OCI-LY1 (cell line): ENCODE measurements at regions not wholly inside any gene's neighbourhood (a gene's known extent, or its start where the extent isn't known, plus 50 kb on each side); places are given as distances from the start of the nearest gene placed in this dataset.
"Not testable (repeated sequence)": the region's sequence is repeated elsewhere in the genome, so short reads cannot be mapped to it uniquely, and the experiment has no call there.

Source experiments
- H2AFZ ChIP-seq: fragments of 200-600 bp; sonication (generic), shearing (Covaris generic); 2 replicates; pipeline ENCODE4 v1.6.0; 2014; ENCODE audit warnings: antibody characterized with exemption, mild to moderate bottlenecking, low read length
- H3F3A ChIP-seq: fragments of 200-600 bp; sonication (generic), shearing (Covaris generic); 2 replicates; pipeline ENCODE4 v1.6.0; 2014; ENCODE audit warnings: mild to moderate bottlenecking, antibody characterized with exemption, low read length, moderate library complexity; ENCODE audit not compliant: insufficient read depth
- H3K27ac ChIP-seq: fragments of 200-600 bp; sonication (generic); 2 replicates; pipeline ENCODE4 v1.5.1; 2014; ENCODE audit warnings: low read length, mixed run types, mild to moderate bottlenecking, low read depth; ENCODE audit not compliant: poor library complexity, severe bottlenecking
- H3K27me3 ChIP-seq: fragments of 200-600 bp; sonication (generic); 2 replicates; pipeline ENCODE4 v1.6.0; 2014; ENCODE audit warnings: antibody characterized with exemption, mild to moderate bottlenecking, low read length, moderate library complexity; ENCODE audit not compliant: insufficient read depth
- H3K36me3 ChIP-seq: fragments of 200-600 bp; sonication (generic); 2 replicates; pipeline ENCODE4 v1.6.1; 2014; ENCODE audit warnings: mild to moderate bottlenecking, antibody characterized with exemption, low read length, moderate library complexity, mixed read lengths; ENCODE audit not compliant: insufficient read depth
- H3K4me1 ChIP-seq: fragments of 200-600 bp; sonication (generic); 2 replicates; pipeline ENCODE4 v1.5.1; 2014; ENCODE audit warnings: mild to moderate bottlenecking, low read length, moderate library complexity; ENCODE audit not compliant: insufficient read depth, severe bottlenecking
- H3K4me2 ChIP-seq: fragments of 200-600 bp; sonication (generic), shearing (Covaris generic); 2 replicates; pipeline ENCODE4 v1.6.1; 2014; ENCODE audit warnings: low read length
- H3K4me3 ChIP-seq: fragments of 200-600 bp; sonication (generic); 2 replicates; pipeline ENCODE4 v1.5.1; 2014; ENCODE audit warnings: low read length, low read depth, mild to moderate bottlenecking, mixed read lengths; ENCODE audit not compliant: poor library complexity, severe bottlenecking
- H3K79me2 ChIP-seq: fragments of 200-600 bp; shearing (Covaris generic); 2 replicates; pipeline ENCODE4 v1.6.1; 2016; ENCODE audit warnings: mixed run types, low read length, mixed read lengths; ENCODE audit not compliant: insufficient read depth
- H3K9ac ChIP-seq: fragments of 200-600 bp; sonication (generic), shearing (Covaris generic); 2 replicates; pipeline ENCODE4 v1.6.1; 2014; ENCODE audit warnings: mild to moderate bottlenecking, low read length, mixed read lengths
- H3K9me2 ChIP-seq: fragments of 200-600 bp; sonication (generic), shearing (Covaris generic); 2 replicates; pipeline ENCODE4 v1.6.1; 2014; ENCODE audit warnings: low read depth, mild to moderate bottlenecking, low read length, mixed read lengths
- H3K9me3 ChIP-seq: fragments of 200-600 bp; shearing (Covaris generic); 2 replicates; pipeline ENCODE4 v1.6.1; 2014; ENCODE audit warnings: low read length, mixed read lengths
- H4K20me1 ChIP-seq: fragments of 200-600 bp; sonication (generic), shearing (Covaris generic); 2 replicates; pipeline ENCODE4 v1.6.0; 2016; ENCODE audit warnings: mild to moderate bottlenecking, low read length; ENCODE audit not compliant: insufficient read depth
- EZH2 ChIP-seq: fragments of 200-600 bp; sonication (generic), shearing (Covaris generic); IDR thresholded peaks from 2 replicates; pipeline ENCODE4 v1.8.0; 2017; ENCODE audit warnings: borderline replicate concordance, mixed run types, mild to moderate bottlenecking, antibody characterized with exemption, low read length, moderate library complexity, mixed read lengths
- TF ChIP-seq, protein P1 (sequence below): fragments of 200-600 bp; sonication (generic), shearing (Covaris generic); IDR thresholded peaks from 2 replicates; pipeline ENCODE4 v1.5.1; 2017; ENCODE audit warnings: mild to moderate bottlenecking, antibody characterized with exemption, low read length, moderate library complexity, mixed read lengths

GRCh38 chr15:62363913-62364312 is 198.8 kb upstream of the C2CD4B start:
- Histone ChIP-seq H3K27ac (no peak overlapping the region), H3K27me3 (no peaks in the 10 kb centered on the region), H3K9me2 (no peaks in the 10 kb centered on the region), H3K36me3 (no peaks in the 10 kb centered on the region), H3K4me1 (no peaks in the 10 kb centered on the region), H4K20me1 (no peaks in the 10 kb centered on the region), H3K9me3 (no peaks in the 10 kb centered on the region), H3K79me2 (no peaks in the 10 kb centered on the region), H2AFZ (no peak overlapping the region), H3K9ac (no peak overlapping the region), H3K4me2 (no peak overlapping the region), H3K4me3 (no peak overlapping the region), H3F3A (no peaks in the 10 kb centered on the region)
- no peak for TF ChIP-seq EZH2
- TF ChIP-seq, protein P1, sequence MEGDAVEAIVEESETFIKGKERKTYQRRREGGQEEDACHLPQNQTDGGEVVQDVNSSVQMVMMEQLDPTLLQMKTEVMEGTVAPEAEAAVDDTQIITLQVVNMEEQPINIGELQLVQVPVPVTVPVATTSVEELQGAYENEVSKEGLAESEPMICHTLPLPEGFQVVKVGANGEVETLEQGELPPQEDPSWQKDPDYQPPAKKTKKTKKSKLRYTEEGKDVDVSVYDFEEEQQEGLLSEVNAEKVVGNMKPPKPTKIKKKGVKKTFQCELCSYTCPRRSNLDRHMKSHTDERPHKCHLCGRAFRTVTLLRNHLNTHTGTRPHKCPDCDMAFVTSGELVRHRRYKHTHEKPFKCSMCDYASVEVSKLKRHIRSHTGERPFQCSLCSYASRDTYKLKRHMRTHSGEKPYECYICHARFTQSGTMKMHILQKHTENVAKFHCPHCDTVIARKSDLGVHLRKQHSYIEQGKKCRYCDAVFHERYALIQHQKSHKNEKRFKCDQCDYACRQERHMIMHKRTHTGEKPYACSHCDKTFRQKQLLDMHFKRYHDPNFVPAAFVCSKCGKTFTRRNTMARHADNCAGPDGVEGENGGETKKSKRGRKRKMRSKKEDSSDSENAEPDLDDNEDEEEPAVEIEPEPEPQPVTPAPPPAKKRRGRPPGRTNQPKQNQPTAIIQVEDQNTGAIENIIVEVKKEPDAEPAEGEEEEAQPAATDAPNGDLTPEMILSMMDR: no peak

- H3K9ac ChIP-seq: no peak overlapping the region
- no peak overlapping the region for H3K4me3 ChIP-seq
- H3K9me2 ChIP-seq: no peaks in the 10 kb centered on the region
- H3K27me3 ChIP-seq: no peaks in the 10 kb centered on the region
- H3F3A ChIP-seq: no peaks in the 10 kb centered on the region
- no peaks in the 10 kb centered on the region for H3K4me1 ChIP-seq
- H3K9me3 ChIP-seq: no peaks in the 10 kb centered on the region
- H3K27ac ChIP-seq: no peak overlapping the region
- H3K36me3 ChIP-seq: no peaks in the 10 kb centered on the region
- H2AFZ ChIP-seq: no peak overlapping the region
- no peak overlapping the region for H3K4me2 ChIP-seq
- TF ChIP-seq EZH2: no peak
- TF ChIP-seq, protein P1: no peak
- H3K79me2 ChIP-seq: no peaks in the 10 kb centered on the region
- H4K20me1 ChIP-seq: no peaks in the 10 kb centered on the region
Measured at GRCh38 chr15:62365795-62366442, 200.8 kb upstream of the C2CD4B start.

DNA sequence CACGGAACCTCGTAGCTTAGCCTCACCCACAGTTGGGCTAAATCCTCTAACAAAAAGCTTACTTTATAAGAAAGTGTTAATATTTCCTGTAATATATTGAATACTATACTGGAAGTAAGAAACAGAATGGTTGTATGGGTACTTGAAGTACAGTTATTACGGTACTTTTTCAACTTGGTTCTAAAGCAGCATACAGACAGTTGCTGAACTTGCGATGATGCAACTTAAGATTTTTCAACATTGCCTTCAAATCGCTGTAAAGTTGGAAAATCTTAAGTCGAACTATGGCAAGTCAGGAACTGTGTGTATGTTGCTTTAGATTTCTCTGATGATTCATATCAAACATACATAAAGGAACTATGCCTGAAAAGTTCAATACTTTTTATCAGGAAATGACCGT is 204.4 kb upstream of the C2CD4B start:
- H3K79me2 ChIP-seq: no peaks in the 10 kb centered on the region
- no peaks in the 10 kb centered on the region for H4K20me1 ChIP-seq
- no peaks in the 10 kb centered on the region for H3K4me1 ChIP-seq
- no peaks in the 10 kb centered on the region for H3K9me3 ChIP-seq
- no peak overlapping the region for H3K27ac ChIP-seq
- H2AFZ ChIP-seq: no peak overlapping the region
- H3K27me3 ChIP-seq: peaks cover 4% of the 10 kb centered on the region; the same call in 1 of the 2 replicates
- H3K9me2 ChIP-seq: no peaks in the 10 kb centered on the region
- no peak overlapping the region for H3K4me2 ChIP-seq
- H3F3A ChIP-seq: no peaks in the 10 kb centered on the region
- no peaks in the 10 kb centered on the region for H3K36me3 ChIP-seq
- H3K4me3 ChIP-seq: no peak overlapping the region
- TF ChIP-seq EZH2: no peak
- TF ChIP-seq, protein P1: no peak
- no peak overlapping the region for H3K9ac ChIP-seq

- H2AFZ ChIP-seq, H3K27me3 ChIP-seq, H3K4me1 ChIP-seq, H3K27ac ChIP-seq, H4K20me1 ChIP-seq, H3K9ac ChIP-seq, H3K36me3 ChIP-seq, H3K4me3 ChIP-seq, H3K4me2 ChIP-seq, H3K9me3 ChIP-seq, H3K79me2 ChIP-seq, H3K9me2 ChIP-seq, H3F3A ChIP-seq: not testable (repeated sequence)
Measured at GRCh38 chr15:62371683-62372082, 206.6 kb upstream of the C2CD4B start.
